Colonic mucosa (tissue), 4 donors: ENCODE measurements at regions not wholly inside any gene's neighbourhood (a gene's known extent, or its start where the extent isn't known, plus 50 kb on each side); places are given as distances from the start of the nearest gene placed in this dataset.

ENCODE experiments used
- DNase-seq: peaks from one replicate; pipeline ENCODE4 v3.0.0-alpha.2; 2020
- H3K27ac ChIP-seq: fragments of 200-600 bp; one replicate; pipeline ENCODE4 v1.8.0; 2021
- H3K27me3 ChIP-seq: fragments of 200-600 bp; one replicate; pipeline ENCODE4 v1.8.0; 2021
- H3K36me3 ChIP-seq: fragments of 200-600 bp; one replicate; pipeline ENCODE4 v1.8.0; 2021
- H3K4me1 ChIP-seq: fragments of 200-600 bp; one replicate; pipeline ENCODE4 v1.8.0; 2021; ENCODE audit warnings: mild to moderate bottlenecking
- H3K4me3 ChIP-seq: fragments of 200-600 bp; one replicate; pipeline ENCODE4 v1.8.0; 2021
- H3K9ac ChIP-seq, 2 donors: one replicate each; pipeline ENCODE4 v1.7.0; 2013; ENCODE audit warnings: control low read depth in 2 of 2, low read depth in 2 of 2, low read length in 2 of 2
- H3K9me3 ChIP-seq: fragments of 200-600 bp; one replicate; pipeline ENCODE4 v1.8.0; 2021
- intact Hi-C: fragments of 100-400 bp; cut with DNase I; formaldehyde crosslinking; loops from one replicate; pipeline ENCODE4 v1.14.1; 2022
- TF ChIP-seq, protein P1 (sequence below): fragments of 200-600 bp; IDR thresholded peaks from one replicate; pipeline ENCODE4 v1.8.0; 2022; ENCODE audit warnings: antibody characterized with exemption, mild to moderate bottlenecking
- donor health status: healthy.
- donor health status: DM: no; HTN: no; CAD: no.
- donor health status: DM: no; HTN: no; CAD: no.

- Histone ChIP-seq H3K27ac (no peak overlapping the region), H3K9me3 (no peaks in the 10 kb centered on the region), H3K4me1 (no peaks in the 10 kb centered on the region), H3K36me3 (no peaks in the 10 kb centered on the region), H3K9ac (no peak overlapping the region), H3K4me3 (no peak overlapping the region), H3K27me3 (no peaks in the 10 kb centered on the region)
- TF ChIP-seq, protein P1, sequence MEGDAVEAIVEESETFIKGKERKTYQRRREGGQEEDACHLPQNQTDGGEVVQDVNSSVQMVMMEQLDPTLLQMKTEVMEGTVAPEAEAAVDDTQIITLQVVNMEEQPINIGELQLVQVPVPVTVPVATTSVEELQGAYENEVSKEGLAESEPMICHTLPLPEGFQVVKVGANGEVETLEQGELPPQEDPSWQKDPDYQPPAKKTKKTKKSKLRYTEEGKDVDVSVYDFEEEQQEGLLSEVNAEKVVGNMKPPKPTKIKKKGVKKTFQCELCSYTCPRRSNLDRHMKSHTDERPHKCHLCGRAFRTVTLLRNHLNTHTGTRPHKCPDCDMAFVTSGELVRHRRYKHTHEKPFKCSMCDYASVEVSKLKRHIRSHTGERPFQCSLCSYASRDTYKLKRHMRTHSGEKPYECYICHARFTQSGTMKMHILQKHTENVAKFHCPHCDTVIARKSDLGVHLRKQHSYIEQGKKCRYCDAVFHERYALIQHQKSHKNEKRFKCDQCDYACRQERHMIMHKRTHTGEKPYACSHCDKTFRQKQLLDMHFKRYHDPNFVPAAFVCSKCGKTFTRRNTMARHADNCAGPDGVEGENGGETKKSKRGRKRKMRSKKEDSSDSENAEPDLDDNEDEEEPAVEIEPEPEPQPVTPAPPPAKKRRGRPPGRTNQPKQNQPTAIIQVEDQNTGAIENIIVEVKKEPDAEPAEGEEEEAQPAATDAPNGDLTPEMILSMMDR = no peak
- intact Hi-C loops = no loop called here
- no peak for DNase-seq
These were observed 302.6 kb upstream of the MC4R start for GRCh38 chr18:60675126-60675525.

DNA sequence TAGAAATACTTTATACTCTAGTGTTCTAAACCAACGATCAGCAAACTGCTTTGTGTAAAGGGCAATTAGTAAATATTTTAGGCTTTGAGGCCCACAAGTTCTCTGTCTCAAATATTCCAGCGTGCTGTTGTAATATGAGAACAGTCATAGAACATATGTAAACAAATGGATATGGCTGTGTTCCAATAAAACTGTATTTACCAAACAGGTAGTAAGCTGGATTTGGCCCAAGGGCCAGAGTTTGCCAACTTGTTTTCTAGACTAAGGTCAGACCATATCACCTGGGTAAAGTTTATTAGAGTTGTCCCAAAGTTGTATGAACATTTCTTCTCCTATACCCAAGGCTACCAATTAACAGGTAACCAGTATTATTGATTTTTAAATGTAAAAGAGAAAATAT, 303.2 kb upstream of the MC4R start:
- TF ChIP-seq, protein P1 = no peak

GRCh38 chr18:60676815-60677214, 304.2 kb upstream of the MC4R start:
- no peak for DNase-seq

More for the DNA sequence above, 303.2 kb upstream of the MC4R start:
- no peak for DNase-seq
- Histone ChIP-seq H3K9ac (no peak overlapping the region), H3K4me1 (no peaks in the 10 kb centered on the region), H3K27ac (no peak overlapping the region), H3K9me3 (no peaks in the 10 kb centered on the region), H3K36me3 (no peaks in the 10 kb centered on the region), H3K27me3 (no peaks in the 10 kb centered on the region), H3K4me3 (no peak overlapping the region)
- intact Hi-C loops = no loop called here

GRCh38 chr18:60684843-60685513, 312.4 kb upstream of the MC4R start:
- TF ChIP-seq, protein P1 = peak; percentile 39
- Histone ChIP-seq H3K4me1 (no peaks in the 10 kb centered on the region), H3K9me3 (no peaks in the 10 kb centered on the region), H3K27ac (no peak overlapping the region), H3K27me3 (no peaks in the 10 kb centered on the region), H3K4me3 (no peak overlapping the region), H3K9ac (no peak overlapping the region), H3K36me3 (no peaks in the 10 kb centered on the region)
- intact Hi-C loops = loop anchor here (10.0 kb wide), 1 partner anchor 820 kb away; no protein-coding TSS in a partner anchor
- DNase-seq = no peak

More at GRCh38 chr18:60676815-60677214, 304.2 kb upstream of the MC4R start:
- Histone ChIP-seq H3K9me3 (no peaks in the 10 kb centered on the region), H3K27me3 (no peaks in the 10 kb centered on the region), H3K36me3 (no peaks in the 10 kb centered on the region), H3K27ac (no peak overlapping the region), H3K9ac (no peak overlapping the region), H3K4me3 (no peak overlapping the region), H3K4me1 (no peaks in the 10 kb centered on the region)
- TF ChIP-seq, protein P1 = no peak
- intact Hi-C loops = no loop called here

DNA sequence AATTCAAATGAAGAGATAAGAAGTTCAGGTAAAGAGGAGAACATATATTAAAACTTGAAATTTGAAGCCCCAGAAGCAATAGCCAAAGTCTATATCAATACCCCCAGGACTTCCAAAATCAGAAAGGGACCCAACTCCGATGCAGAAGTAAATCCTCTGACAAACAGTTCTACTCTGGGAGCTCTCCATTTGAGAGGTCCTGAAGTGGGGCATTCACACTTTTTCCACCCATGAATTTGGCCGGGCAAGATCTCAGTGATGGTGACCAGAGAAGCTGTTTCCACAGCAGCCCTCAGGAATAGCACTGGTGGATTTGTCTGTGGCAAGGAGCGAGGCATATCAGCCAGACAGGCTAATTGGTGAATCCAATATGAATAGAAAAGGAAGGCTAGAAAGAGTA, 313.6 kb upstream of the MC4R start:
- Histone ChIP-seq H3K27ac (no peak overlapping the region), H3K4me3 (no peak overlapping the region), H3K9ac (no peak overlapping the region), H3K9me3 (no peaks in the 10 kb centered on the region), H3K36me3 (no peaks in the 10 kb centered on the region), H3K27me3 (no peaks in the 10 kb centered on the region), H3K4me1 (no peaks in the 10 kb centered on the region)
- intact Hi-C loops = loop anchor here (10.0 kb wide), 1 partner anchor 819 kb away; no protein-coding TSS in a partner anchor
- TF ChIP-seq, protein P1 = no peak
- no peak for DNase-seq
